Caco-2 (cell line): ENCODE measurements at regions not wholly inside any gene's neighbourhood (a gene's known extent, or its start where the extent isn't known, plus 50 kb on each side); places are given as distances from the start of the nearest gene placed in this dataset.

Experiments
- BruUV-seq: library from RNA; stranded (reverse); fragments of 400-500 nt; replicated peaks from 2 replicates; lab custom pipeline; 2021; lab: Mats Ljungman, UMichigan
- CTCF ChIA-PET: fragments of 300-600 bp; sonication (Branson Sonifier 250); formaldehyde crosslinking; loops from one replicate; lab custom pipeline; 2022; ENCODE audit warnings: antibody characterized with exemption; lab: Charles Lee
- POLR2A ChIA-PET: fragments of 300-600 bp; sonication (Branson Sonifier 250); formaldehyde crosslinking; loops from one replicate; lab custom pipeline; 2022; ENCODE audit warnings: antibody characterized with exemption; lab: Charles Lee
- DNase-seq, 2 experiments: peaks; one replicate each; pipeline versions ENCODE4 v3.0.0 to v3.0.0-alpha.2; 2020 to 2022
- H3K27me3 ChIP-seq: replicated peaks from 2 replicates; pipeline ENCODE4 v1.6.0; 2011; ENCODE audit warnings: low read length; ENCODE audit not compliant: control insufficient read depth, insufficient read depth
- H3K36me3 ChIP-seq: 2 replicates; pipeline ENCODE4 v1.5.1; 2011; ENCODE audit warnings: low read length; ENCODE audit not compliant: control insufficient read depth, insufficient read depth
- H3K4me1 ChIP-seq: fragments of 250-450 bp; sonication (Bioruptor Pico); 2 replicates; pipeline ENCODE4 v1.5.1; 2020; ENCODE audit warnings: mild to moderate bottlenecking
- H3K4me3 ChIP-seq: 2 replicates; pipeline ENCODE4 v1.5.1; 2011; ENCODE audit warnings: low read depth, mild to moderate bottlenecking, control low read depth, low read length
- H3K9me3 ChIP-seq: fragments of 250-450 bp; sonication (Bioruptor Pico); 2 replicates; pipeline ENCODE4 v1.5.1; 2020; ENCODE audit warnings: mild to moderate bottlenecking, moderate library complexity
- H3K27ac Mint-ChIP-seq: one replicate; pipeline ENCODE4 v1.8.0; 2022; ENCODE audit warnings: mixed read lengths; ENCODE audit not compliant: unreplicated experiment
- H3K27me3 Mint-ChIP-seq: one replicate; pipeline ENCODE4 v1.8.0; 2022; ENCODE audit warnings: mixed read lengths; ENCODE audit not compliant: insufficient read depth, unreplicated experiment
- H3K36me3 Mint-ChIP-seq: one replicate; pipeline ENCODE4 v1.8.0; 2022; ENCODE audit warnings: mild to moderate bottlenecking, mixed read lengths; ENCODE audit not compliant: insufficient read depth, unreplicated experiment
- H3K4me1 Mint-ChIP-seq: one replicate; pipeline ENCODE4 v1.8.0; 2022; ENCODE audit warnings: low read depth, mixed read lengths; ENCODE audit not compliant: unreplicated experiment
- H3K4me3 Mint-ChIP-seq: one replicate; pipeline ENCODE4 v1.8.0; 2022; ENCODE audit warnings: mild to moderate bottlenecking, moderate library complexity, mixed read lengths; ENCODE audit not compliant: unreplicated experiment
- H3K9me3 Mint-ChIP-seq: one replicate; pipeline ENCODE4 v1.8.0; 2022; ENCODE audit warnings: mixed read lengths; ENCODE audit not compliant: unreplicated experiment
- CTCF ChIP-seq, 2 experiments: fragments of 200-600 bp in 1 of 2; IDR thresholded peaks; 1 replicate in 1 of 2; 2 replicates in 1 of 2; pipeline versions ENCODE4 v1.5.1 to v1.8.0; 2011 to 2022; ENCODE audit warnings: antibody characterized with exemption in 1 of 2, control low read depth in 1 of 2, inconsistent platforms in 1 of 2, low read depth in 1 of 2, low read length in 1 of 2, mild to moderate bottlenecking in 1 of 2, moderate library complexity in 1 of 2; ENCODE audit not compliant: insufficient read depth in 1 of 2, severe bottlenecking in 1 of 2, unreplicated experiment in 1 of 2
- intact Hi-C: fragments of 100-400 bp; cut with micrococcal nuclease; formaldehyde crosslinking; loops from one replicate; pipeline ENCODE4 v1.10.0; 2022; ENCODE audit not compliant: unreplicated experiment

GRCh38 chr20:23174821-23175220, 88.7 kb upstream of the CD93 start:
- no TSS peak for BruUV-seq
- TF ChIP-seq CTCF (IDR thresholded peaks at IDR 0.05; ENCODE audit: insufficient read depth in 1 of 2, low read depth in 1 of 2, low read length in 1 of 2, severe bottlenecking in 1 of 2, unreplicated experiment in 1 of 2): no peak
- peaks cover 3% of the 10 kb centered on the region for H3K27me3 Mint-ChIP-seq
- H3K27ac Mint-ChIP-seq: no peak overlapping the region
- no peak for DNase-seq
- no peaks in the 10 kb centered on the region for H3K4me1 Mint-ChIP-seq
- no peak overlapping the region for H3K4me3 Mint-ChIP-seq
- POLR2A ChIA-PET: no interaction called here
- Histone ChIP-seq H3K27me3 (no peaks in the 10 kb centered on the region), H3K4me3 (no peak overlapping the region), H3K9me3 (peaks cover 22% of the 10 kb centered on the region), H3K36me3 (no peaks in the 10 kb centered on the region), H3K4me1 (no peaks in the 10 kb centered on the region)
- CTCF ChIA-PET: no interaction called here
- H3K36me3 Mint-ChIP-seq: no peaks in the 10 kb centered on the region
- H3K9me3 Mint-ChIP-seq: peaks cover 33% of the 10 kb centered on the region
- intact Hi-C loops: no loop called here

- H3K27me3 ChIP-seq: no peaks in the 10 kb centered on the region
- H3K27me3 Mint-ChIP-seq: no peaks in the 10 kb centered on the region
- no TSS peak for BruUV-seq
Measured at GRCh38 chr20:23167431-23167830, 81.3 kb upstream of the CD93 start.

GRCh38 chr20:23166563-23166962, 80.4 kb upstream of the CD93 start:
- Mint-ChIP-seq H3K36me3 (no peaks in the 10 kb centered on the region), H3K4me1 (peaks cover 17% of the 10 kb centered on the region), H3K4me3 (no peak overlapping the region), H3K27ac (no peak overlapping the region), H3K27me3 (no peaks in the 10 kb centered on the region), H3K9me3 (no peaks in the 10 kb centered on the region)
- no peaks in the 10 kb centered on the region for H3K9me3 ChIP-seq
- H3K27me3 ChIP-seq: no peaks in the 10 kb centered on the region
- intact Hi-C loops: loop anchor here (10.0 kb wide), 2 partner anchors 52 to 112 kb away; no protein-coding TSS in a partner anchor
- TF ChIP-seq CTCF (IDR thresholded peaks at IDR 0.05; ENCODE audit: insufficient read depth in 1 of 2, low read depth in 1 of 2, low read length in 1 of 2, severe bottlenecking in 1 of 2, unreplicated experiment in 1 of 2): no peak
- H3K4me3 ChIP-seq: no peak overlapping the region
- DNase-seq: no peak
- BruUV-seq: no TSS peak
- H3K36me3 ChIP-seq: no peaks in the 10 kb centered on the region; the same call in 1 of the 2 replicates
- POLR2A ChIA-PET: no interaction called here
- CTCF ChIA-PET: no interaction called here
- peaks cover 23% of the 10 kb centered on the region for H3K4me1 ChIP-seq

More at GRCh38 chr20:23167431-23167830, 81.3 kb upstream of the CD93 start:
- Mint-ChIP-seq H3K36me3 (no peaks in the 10 kb centered on the region), H3K4me3 (no peak overlapping the region), H3K9me3 (no peaks in the 10 kb centered on the region), H3K27ac (no peak overlapping the region), H3K4me1 (peaks cover 17% of the 10 kb centered on the region)
- Histone ChIP-seq H3K4me1 (peaks cover 23% of the 10 kb centered on the region), H3K36me3 (no peaks in the 10 kb centered on the region; the same call in 1 of the 2 replicates), H3K4me3 (no peak overlapping the region), H3K9me3 (no peaks in the 10 kb centered on the region)
- intact Hi-C loops: loop anchor here (10.0 kb wide), 2 partner anchors 53 to 113 kb away; no protein-coding TSS in a partner anchor
- ChIA-PET POLR2A (no interaction called here), CTCF (no interaction called here)
- no peak for DNase-seq
- no peak for TF ChIP-seq CTCF (IDR thresholded peaks at IDR 0.05; ENCODE audit: insufficient read depth in 1 of 2, low read depth in 1 of 2, low read length in 1 of 2, severe bottlenecking in 1 of 2, unreplicated experiment in 1 of 2)
